ENCODE measurements at regions not wholly inside any gene's neighbourhood (a gene's known extent, or its start where the extent isn't known, plus 50 kb on each side); places are given as distances from the start of the nearest gene placed in this dataset.

DNA sequence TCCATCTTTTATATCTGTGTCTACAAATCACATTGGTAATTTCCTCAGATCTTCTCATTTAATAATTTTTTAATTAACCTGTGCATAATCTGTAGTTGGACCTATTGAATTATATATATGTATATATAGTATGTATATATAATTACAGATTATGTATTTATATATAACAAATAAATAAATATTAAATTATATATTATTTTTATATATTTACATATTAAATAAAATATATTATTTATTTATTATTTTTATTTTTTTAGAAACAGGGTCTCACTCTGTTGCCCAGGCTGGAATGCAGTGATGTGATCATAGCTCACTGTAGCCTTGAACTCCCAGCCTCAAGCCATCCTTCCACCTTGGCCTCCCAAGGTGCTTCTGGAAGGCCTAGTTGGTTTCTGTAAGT, 197.9 kb downstream of the FGF9 start:
- no peaks in the 10 kb centered on the region for H3K4me1 ChIP-seq (ENCODE audit: control insufficient read depth in 1 of 2, insufficient read depth in 2 of 2, low read length in 2 of 2)
- H4K12ac ChIP-seq (ENCODE audit: low read depth, low read length), result no peak overlapping the region
- H4K91ac ChIP-seq (ENCODE audit: low read depth, low read length), result no peak overlapping the region
- no peak overlapping the region for H3K27ac ChIP-seq (ENCODE audit: low read depth, low read length)
- H3K27me3 ChIP-seq (ENCODE audit: insufficient read depth, low read length), result no peaks in the 10 kb centered on the region
- H3K79me1 ChIP-seq (ENCODE audit: low read length), result no peaks in the 10 kb centered on the region
- no peak overlapping the region for H2BK5ac ChIP-seq (ENCODE audit: low read depth, low read length, poor library complexity)
- H3K9me3 ChIP-seq (ENCODE audit: insufficient read depth, low read depth, low read length), result no peaks in the 10 kb centered on the region
- H2AK5ac ChIP-seq (ENCODE audit: low read length), result no peak overlapping the region
- no peak overlapping the region for H2BK12ac ChIP-seq (ENCODE audit: low read length)
- no peaks in the 10 kb centered on the region for H3K79me2 ChIP-seq (ENCODE audit: control insufficient read depth, insufficient read depth, low read length, poor library complexity)
- H3K14ac ChIP-seq (ENCODE audit: low read length), result no peak overlapping the region
- no peaks in the 10 kb centered on the region for H3K36me3 ChIP-seq (ENCODE audit: control insufficient read depth in 1 of 2, insufficient read depth in 2 of 2, low read length in 2 of 2)
- H3K4me2 ChIP-seq (ENCODE audit: low read length), result no peak overlapping the region
- no peak overlapping the region for H2AFZ ChIP-seq (ENCODE audit: insufficient read depth, low read length, poor library complexity)
- no peak overlapping the region for H3K4ac ChIP-seq (ENCODE audit: low read depth, low read length)
- no peak overlapping the region for H3K18ac ChIP-seq (ENCODE audit: low read length)
- no peak overlapping the region for H3K23ac ChIP-seq (ENCODE audit: low read length)
- H3K4me3 ChIP-seq (ENCODE audit: low read depth, low read length), result no peak overlapping the region
- no peak for DNase-seq
- H3K9ac ChIP-seq (ENCODE audit: low read length), result no peak overlapping the region
- no peak overlapping the region for H2BK120ac ChIP-seq (ENCODE audit: insufficient read depth, low read length, poor library complexity)
- H4K8ac ChIP-seq (ENCODE audit: low read depth, low read length), result no peak overlapping the region

DNA sequence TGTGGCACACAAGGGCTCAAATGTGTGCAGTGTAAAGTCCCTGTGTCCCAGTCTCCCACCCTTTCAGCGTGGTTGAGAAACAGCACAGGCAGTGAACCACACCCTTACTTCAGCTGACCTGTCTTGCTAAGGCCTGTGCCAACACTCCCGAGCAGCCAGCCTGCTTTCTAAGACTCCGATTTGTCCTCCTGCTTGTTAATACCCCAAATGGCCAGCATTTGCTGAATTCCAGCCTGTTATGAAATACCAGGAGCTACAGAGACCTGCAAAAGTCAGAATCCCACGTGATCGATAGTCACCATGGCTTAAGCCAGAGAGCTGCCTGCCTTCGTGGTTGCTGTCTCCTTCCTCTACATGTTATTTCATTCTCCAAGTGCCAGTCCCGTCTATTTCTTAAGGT, 200.5 kb downstream of the FGF9 start:
- WGBS (ENCODE audit: extremely low coverage, insufficient coverage, insufficient read length), result no CpG with 5 or more reads among the region's 7 CpGs
- Histone ChIP-seq H2BK120ac (ENCODE audit: insufficient read depth, low read length, poor library complexity) (no peak overlapping the region), H3K18ac (ENCODE audit: low read length) (no peak overlapping the region), H2AK5ac (ENCODE audit: low read length) (no peak overlapping the region), H4K91ac (ENCODE audit: low read depth, low read length) (no peak overlapping the region), H3K4me3 (ENCODE audit: low read depth, low read length) (no peak overlapping the region), H3K79me2 (ENCODE audit: control insufficient read depth, insufficient read depth, low read length, poor library complexity) (no peaks in the 10 kb centered on the region), H3K4me1 (ENCODE audit: control insufficient read depth in 1 of 2, insufficient read depth in 2 of 2, low read length in 2 of 2) (no peaks in the 10 kb centered on the region), H3K14ac (ENCODE audit: low read length) (no peak overlapping the region), H2BK5ac (ENCODE audit: low read depth, low read length, poor library complexity) (no peak overlapping the region), H3K4me2 (ENCODE audit: low read length) (no peak overlapping the region), H4K12ac (ENCODE audit: low read depth, low read length) (no peak overlapping the region), H3K36me3 (ENCODE audit: control insufficient read depth in 1 of 2, insufficient read depth in 2 of 2, low read length in 2 of 2) (no peaks in the 10 kb centered on the region), H3K27ac (ENCODE audit: low read depth, low read length) (no peak overlapping the region), H2AFZ (ENCODE audit: insufficient read depth, low read length, poor library complexity) (no peak overlapping the region), H3K79me1 (ENCODE audit: low read length) (no peaks in the 10 kb centered on the region), H3K9me3 (ENCODE audit: insufficient read depth, low read depth, low read length) (peaks cover 3% of the 10 kb centered on the region), H2BK12ac (ENCODE audit: low read length) (no peak overlapping the region), H3K4ac (ENCODE audit: low read depth, low read length) (no peak overlapping the region), H4K8ac (ENCODE audit: low read depth, low read length) (no peak overlapping the region), H3K27me3 (ENCODE audit: insufficient read depth, low read length) (no peaks in the 10 kb centered on the region), H3K9ac (ENCODE audit: low read length) (no peak overlapping the region), H3K23ac (ENCODE audit: low read length) (no peak overlapping the region)
- DNase-seq, result no peak

DNA sequence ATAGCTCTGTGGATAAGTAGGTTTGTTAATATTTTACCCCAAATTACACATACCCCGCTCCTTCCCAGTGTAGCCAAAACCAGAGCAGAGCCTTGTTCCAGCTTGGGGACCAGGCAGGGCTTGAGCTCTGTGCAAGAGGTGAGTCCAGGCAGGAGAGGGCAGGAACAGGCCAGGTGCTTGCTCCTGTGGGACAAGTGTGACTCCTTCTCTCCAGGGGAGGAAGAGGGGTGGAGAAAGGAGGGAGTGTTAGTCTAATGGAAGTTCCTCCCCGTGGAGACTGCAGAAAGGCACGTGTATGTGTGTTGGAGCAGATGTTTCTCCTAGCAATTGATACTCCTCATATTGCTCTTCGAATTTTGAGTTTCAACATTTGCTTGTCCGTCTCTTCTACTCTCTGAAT, 201.0 kb downstream of the FGF9 start:
- Histone ChIP-seq H3K79me1 (ENCODE audit: low read length) (no peaks in the 10 kb centered on the region), H2BK5ac (ENCODE audit: low read depth, low read length, poor library complexity) (no peak overlapping the region), H3K27ac (ENCODE audit: low read depth, low read length) (no peak overlapping the region), H3K36me3 (ENCODE audit: control insufficient read depth in 1 of 2, insufficient read depth in 2 of 2, low read length in 2 of 2) (no peaks in the 10 kb centered on the region), H2BK12ac (ENCODE audit: low read length) (no peak overlapping the region), H4K91ac (ENCODE audit: low read depth, low read length) (no peak overlapping the region), H3K9ac (ENCODE audit: low read length) (peak overlapping the region; percentile 19), H2AK5ac (ENCODE audit: low read length) (no peak overlapping the region), H3K4me2 (ENCODE audit: low read length) (no peak overlapping the region), H3K27me3 (ENCODE audit: insufficient read depth, low read length) (no peaks in the 10 kb centered on the region), H3K23ac (ENCODE audit: low read length) (no peak overlapping the region), H2AFZ (ENCODE audit: insufficient read depth, low read length, poor library complexity) (no peak overlapping the region), H3K14ac (ENCODE audit: low read length) (no peak overlapping the region), H3K4ac (ENCODE audit: low read depth, low read length) (no peak overlapping the region), H4K12ac (ENCODE audit: low read depth, low read length) (no peak overlapping the region), H4K8ac (ENCODE audit: low read depth, low read length) (no peak overlapping the region), H3K18ac (ENCODE audit: low read length) (no peak overlapping the region), H3K9me3 (ENCODE audit: insufficient read depth, low read depth, low read length) (peaks cover 3% of the 10 kb centered on the region), H3K79me2 (ENCODE audit: control insufficient read depth, insufficient read depth, low read length, poor library complexity) (no peaks in the 10 kb centered on the region), H3K4me3 (ENCODE audit: low read depth, low read length) (no peak overlapping the region), H2BK120ac (ENCODE audit: insufficient read depth, low read length, poor library complexity) (no peak overlapping the region), H3K4me1 (ENCODE audit: control insufficient read depth in 1 of 2, insufficient read depth in 2 of 2, low read length in 2 of 2) (no peaks in the 10 kb centered on the region)
- no CpG with 5 or more reads among the region's 5 CpGs for WGBS (ENCODE audit: extremely low coverage, insufficient coverage, insufficient read length)
- no peak for DNase-seq

DNA sequence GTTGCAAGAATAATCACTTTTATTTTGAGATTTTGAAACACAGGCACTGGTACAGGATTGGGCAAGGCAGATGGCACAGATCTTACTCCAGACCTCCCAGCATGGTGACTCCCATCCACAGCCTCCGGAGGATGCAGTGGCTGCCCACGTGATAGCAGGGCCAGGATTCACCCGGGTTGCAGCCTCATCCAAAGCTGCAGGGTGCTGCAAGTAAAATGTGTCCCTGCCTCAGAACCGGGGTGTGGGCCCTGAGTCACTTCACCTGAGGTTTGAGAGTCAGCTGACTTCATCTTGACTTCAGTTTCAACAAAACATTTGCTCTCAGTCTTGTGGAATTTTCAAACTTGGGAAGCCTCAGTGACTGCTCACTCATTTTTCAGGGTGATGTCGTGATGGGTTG, 201.9 kb downstream of the FGF9 start:
- Histone ChIP-seq H3K27me3 (ENCODE audit: insufficient read depth, low read length) (no peaks in the 10 kb centered on the region), H3K14ac (ENCODE audit: low read length) (no peak overlapping the region), H3K4ac (ENCODE audit: low read depth, low read length) (no peak overlapping the region), H2BK5ac (ENCODE audit: low read depth, low read length, poor library complexity) (no peak overlapping the region), H3K9ac (ENCODE audit: low read length) (no peak overlapping the region), H3K79me1 (ENCODE audit: low read length) (no peaks in the 10 kb centered on the region), H2BK12ac (ENCODE audit: low read length) (no peak overlapping the region), H3K27ac (ENCODE audit: low read depth, low read length) (no peak overlapping the region), H3K9me3 (ENCODE audit: insufficient read depth, low read depth, low read length) (peaks cover 3% of the 10 kb centered on the region), H3K4me1 (ENCODE audit: control insufficient read depth in 1 of 2, insufficient read depth in 2 of 2, low read length in 2 of 2) (no peaks in the 10 kb centered on the region), H4K8ac (ENCODE audit: low read depth, low read length) (no peak overlapping the region), H3K18ac (ENCODE audit: low read length) (no peak overlapping the region), H2BK120ac (ENCODE audit: insufficient read depth, low read length, poor library complexity) (no peak overlapping the region), H4K12ac (ENCODE audit: low read depth, low read length) (no peak overlapping the region), H3K79me2 (ENCODE audit: control insufficient read depth, insufficient read depth, low read length, poor library complexity) (no peaks in the 10 kb centered on the region), H3K23ac (ENCODE audit: low read length) (no peak overlapping the region), H3K36me3 (ENCODE audit: control insufficient read depth in 1 of 2, insufficient read depth in 2 of 2, low read length in 2 of 2) (no peaks in the 10 kb centered on the region), H3K4me3 (ENCODE audit: low read depth, low read length) (no peak overlapping the region), H3K4me2 (ENCODE audit: low read length) (no peak overlapping the region), H4K91ac (ENCODE audit: low read depth, low read length) (no peak overlapping the region), H2AFZ (ENCODE audit: insufficient read depth, low read length, poor library complexity) (no peak overlapping the region), H2AK5ac (ENCODE audit: low read length) (no peak overlapping the region)
- WGBS (ENCODE audit: extremely low coverage, insufficient coverage, insufficient read length), result no CpG with 5 or more reads among the region's 5 CpGs
- no peak for DNase-seq

DNA sequence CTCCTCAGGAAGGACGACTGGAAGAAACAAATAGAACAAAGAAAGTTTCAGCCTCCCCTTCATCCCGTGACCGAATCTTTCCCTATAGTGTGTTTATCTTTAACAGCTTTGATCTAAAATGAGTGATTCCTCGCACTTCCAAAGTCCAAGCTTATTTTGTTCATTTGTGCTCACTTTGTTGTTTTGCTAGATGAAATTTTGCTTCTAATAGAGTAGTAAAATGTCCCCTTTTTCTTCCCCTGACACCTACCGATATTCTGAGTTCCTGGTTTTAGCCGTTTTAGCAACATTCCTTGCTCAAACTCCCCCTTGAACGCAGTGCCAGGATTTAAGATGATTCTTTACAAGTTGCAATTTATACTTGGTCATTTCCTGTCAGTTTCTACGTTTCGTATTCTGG, 204.2 kb downstream of the FGF9 start:
- H2BK120ac ChIP-seq (ENCODE audit: insufficient read depth, low read length, poor library complexity), result no peak overlapping the region
- no CpG with 5 or more reads among the region's 9 CpGs for WGBS (ENCODE audit: extremely low coverage, insufficient coverage, insufficient read length)

More for the DNA sequence above, 204.2 kb downstream of the FGF9 start:
- H3K4me1 ChIP-seq (ENCODE audit: control insufficient read depth in 1 of 2, insufficient read depth in 2 of 2, low read length in 2 of 2), result no peaks in the 10 kb centered on the region
- H3K79me1 ChIP-seq (ENCODE audit: low read length), result no peaks in the 10 kb centered on the region
- no peak overlapping the region for H2BK5ac ChIP-seq (ENCODE audit: low read depth, low read length, poor library complexity)
- H3K9me3 ChIP-seq (ENCODE audit: insufficient read depth, low read depth, low read length), result peaks cover 4% of the 10 kb centered on the region
- H3K14ac ChIP-seq (ENCODE audit: low read length), result no peak overlapping the region
- no peak overlapping the region for H3K4me3 ChIP-seq (ENCODE audit: low read depth, low read length)
- no peaks in the 10 kb centered on the region for H3K27me3 ChIP-seq (ENCODE audit: insufficient read depth, low read length)
- no peak for DNase-seq
- no peak overlapping the region for H2AFZ ChIP-seq (ENCODE audit: insufficient read depth, low read length, poor library complexity)
- no peak overlapping the region for H3K4ac ChIP-seq (ENCODE audit: low read depth, low read length)
- no peak overlapping the region for H3K27ac ChIP-seq (ENCODE audit: low read depth, low read length)
- H2AK5ac ChIP-seq (ENCODE audit: low read length), result no peak overlapping the region
- no peak overlapping the region for H3K18ac ChIP-seq (ENCODE audit: low read length)
- H2BK12ac ChIP-seq (ENCODE audit: low read length), result no peak overlapping the region
- no peak overlapping the region for H4K91ac ChIP-seq (ENCODE audit: low read depth, low read length)
- no peaks in the 10 kb centered on the region for H3K79me2 ChIP-seq (ENCODE audit: control insufficient read depth, insufficient read depth, low read length, poor library complexity)
- H4K12ac ChIP-seq (ENCODE audit: low read depth, low read length), result no peak overlapping the region
- H3K36me3 ChIP-seq (ENCODE audit: control insufficient read depth in 1 of 2, insufficient read depth in 2 of 2, low read length in 2 of 2), result no peaks in the 10 kb centered on the region
- no peak overlapping the region for H4K8ac ChIP-seq (ENCODE audit: low read depth, low read length)
- H3K23ac ChIP-seq (ENCODE audit: low read length), result no peak overlapping the region
- no peak overlapping the region for H3K4me2 ChIP-seq (ENCODE audit: low read length)
- no peak overlapping the region for H3K9ac ChIP-seq (ENCODE audit: low read length)
